Endothelial cell of umbilical vein (primary cell): ENCODE measurements at regions not wholly inside any gene's neighbourhood (a gene's known extent, or its start where the extent isn't known, plus 50 kb on each side); places are given as distances from the start of the nearest gene placed in this dataset.

ENCODE experiments used
- BruUV-seq: library from RNA; stranded (reverse); fragments of 400-500 nt; replicated peaks from 2 replicates; lab custom pipeline; 2021; lab: Mats Ljungman, UMichigan
- CTCF ChIA-PET: fragments of 300-600, 350-600 bp; sonication (Branson Sonifier 250); formaldehyde crosslinking; loops from one replicate; lab custom pipeline; 2021; ENCODE audit warnings: antibody characterized with exemption, inconsistent platforms; lab: Charles Lee
- POLR2A ChIA-PET: fragments of 300-600, 350-600 bp; sonication (Branson Sonifier 250); formaldehyde crosslinking; loops from one replicate; lab custom pipeline; 2021; ENCODE audit warnings: antibody characterized with exemption, inconsistent platforms; lab: Charles Lee
- DNase-seq: peaks from one replicate; pipeline ENCODE4 v3.0.0-alpha.2; 2011; ENCODE audit warnings: low read depth, low spot score
- FAIRE-seq: peaks from 2 replicates; lab custom pipeline; 2011; peaks lifted over from hg19 to GRCh38; lab: Jason Lieb, UNC
- H2AFZ ChIP-seq: 2 replicates; pipeline ENCODE4 v1.6.0; 2012; ENCODE audit warnings: low read depth, low read length, control low read depth, inconsistent platforms
- H3K27ac ChIP-seq: 2 replicates; pipeline ENCODE4 v1.5.1; 2011; ENCODE audit warnings: low read depth, mild to moderate bottlenecking, control low read depth, low read length, moderate library complexity; ENCODE audit not compliant: insufficient read depth
- H3K27me3 ChIP-seq, 2 experiments: 2 replicates each; pipeline versions ENCODE4 v1.6.0 to v1.6.1; 2011; ENCODE audit warnings: low read length in 2 of 2, mixed read lengths in 1 of 2; ENCODE audit not compliant: control insufficient read depth in 2 of 2, insufficient read depth in 2 of 2
- H3K36me3 ChIP-seq, 2 experiments: 2 replicates in 1 of 2; 3 replicates in 1 of 2; pipeline ENCODE4 v1.5.1; 2011; ENCODE audit warnings: low read length in 2 of 2, mild to moderate bottlenecking in 1 of 2, moderate library complexity in 1 of 2; ENCODE audit not compliant: control insufficient read depth in 2 of 2, insufficient read depth in 2 of 2; ENCODE audit errors: extremely low read depth in 1 of 2
- H3K4me1 ChIP-seq: 3 replicates; pipeline ENCODE4 v1.5.1; 2011; ENCODE audit warnings: mild to moderate bottlenecking, low read length; ENCODE audit not compliant: control insufficient read depth, insufficient read depth; ENCODE audit errors: extremely low read depth
- H3K4me2 ChIP-seq: 2 replicates; pipeline ENCODE4 v1.6.1; 2011; ENCODE audit warnings: low read length, control low read depth, mixed read lengths; ENCODE audit not compliant: insufficient read depth
- H3K4me3 ChIP-seq, 3 experiments: fragments of 200-600 bp in 1 of 3; sonication (generic), shearing (Covaris generic) in 1 of 3; replicated peaks in 1 of 3; 2 replicates each; pipeline ENCODE4 v1.5.1; 2011 to 2016; ENCODE audit warnings: control low read depth in 3 of 3, low read length in 3 of 3, mild to moderate bottlenecking in 2 of 3, inconsistent platforms in 1 of 3, low read depth in 1 of 3, moderate library complexity in 1 of 3; ENCODE audit not compliant: insufficient read depth in 1 of 3
- H3K79me2 ChIP-seq: 2 replicates; pipeline ENCODE4 v1.6.0; 2012; ENCODE audit warnings: low read length, inconsistent platforms; ENCODE audit not compliant: control insufficient read depth, insufficient read depth
- H3K9ac ChIP-seq: replicated peaks from 2 replicates; pipeline ENCODE3; 2011; ENCODE audit warnings: low read length, control low read depth; ENCODE audit not compliant: insufficient read depth; ENCODE audit errors: extremely low read depth
- H3K9me1 ChIP-seq: replicated peaks from 3 replicates; pipeline ENCODE4 v1.6.0; 2011; ENCODE audit warnings: mild to moderate bottlenecking, low read length; ENCODE audit not compliant: control insufficient read depth, insufficient read depth; ENCODE audit errors: extremely low read depth
- H3K9me3 ChIP-seq: replicated peaks from 2 replicates; pipeline ENCODE4 v1.5.1; 2012; ENCODE audit warnings: low read length, inconsistent platforms; ENCODE audit not compliant: control insufficient read depth, insufficient read depth
- H4K20me1 ChIP-seq: replicated peaks from 2 replicates; pipeline ENCODE3; 2011; ENCODE audit warnings: mild to moderate bottlenecking, low read length; ENCODE audit not compliant: control insufficient read depth, insufficient read depth; ENCODE audit errors: extremely low read depth
- GATA2 ChIP-seq: IDR thresholded peaks from 2 replicates; pipeline ENCODE4 v1.7.0; 2011; ENCODE audit warnings: low read depth, mild to moderate bottlenecking, moderate library complexity, mixed read lengths, low read length; ENCODE audit not compliant: insufficient read length, insufficient read depth
- JUN ChIP-seq: IDR thresholded peaks from 2 replicates; pipeline ENCODE4 v1.6.1; 2011; ENCODE audit warnings: borderline replicate concordance, low read depth; ENCODE audit not compliant: insufficient read length, insufficient read depth
- MAX ChIP-seq: IDR thresholded peaks from 2 replicates; pipeline ENCODE4 v1.6.1; 2011; ENCODE audit not compliant: insufficient read depth, insufficient read length
- MYC ChIP-seq: IDR thresholded peaks from one replicate; pipeline ENCODE4 v1.6.1; 2011; ENCODE audit warnings: mild to moderate bottlenecking, low read depth, low read length
- POLR2A ChIP-seq: IDR thresholded peaks from 2 replicates; pipeline ENCODE4 v1.6.1; 2012; ENCODE audit warnings: low read depth, mild to moderate bottlenecking, control low read depth, low read length
- POLR2AphosphoS5 ChIP-seq: IDR thresholded peaks from 2 replicates; pipeline ENCODE4 v1.6.1; 2012; ENCODE audit warnings: low read depth, mild to moderate bottlenecking, control low read depth, low read length, moderate library complexity; ENCODE audit not compliant: insufficient read depth
- dilution Hi-C: fragments of 300-500 bp; cut with MboI; formaldehyde crosslinking; loops from one replicate; pipeline ENCODE4 v1.15.0; 2019; ENCODE audit warnings: low sequenced_read_pairs; ENCODE audit not compliant: extremely low pct_ligation_motif_present
- intact Hi-C: fragments of 100-400 bp; cut with micrococcal nuclease; formaldehyde crosslinking; loops from one replicate; pipeline ENCODE4 v1.10.0; 2022
- TF ChIP-seq, protein P1 (sequence below), 2 donors: IDR thresholded peaks; 1 replicate in 1 of 2; 2 replicates in 1 of 2; pipeline ENCODE4 v1.5.1; 2011; ENCODE audit warnings: low read length in 2 of 2, mild to moderate bottlenecking in 2 of 2, moderate library complexity in 2 of 2, control low read depth in 1 of 2, inconsistent platforms in 1 of 2, low read depth in 1 of 2; ENCODE audit not compliant: insufficient read depth in 1 of 2; ENCODE audit errors: extremely low read depth in 1 of 2

DNA sequence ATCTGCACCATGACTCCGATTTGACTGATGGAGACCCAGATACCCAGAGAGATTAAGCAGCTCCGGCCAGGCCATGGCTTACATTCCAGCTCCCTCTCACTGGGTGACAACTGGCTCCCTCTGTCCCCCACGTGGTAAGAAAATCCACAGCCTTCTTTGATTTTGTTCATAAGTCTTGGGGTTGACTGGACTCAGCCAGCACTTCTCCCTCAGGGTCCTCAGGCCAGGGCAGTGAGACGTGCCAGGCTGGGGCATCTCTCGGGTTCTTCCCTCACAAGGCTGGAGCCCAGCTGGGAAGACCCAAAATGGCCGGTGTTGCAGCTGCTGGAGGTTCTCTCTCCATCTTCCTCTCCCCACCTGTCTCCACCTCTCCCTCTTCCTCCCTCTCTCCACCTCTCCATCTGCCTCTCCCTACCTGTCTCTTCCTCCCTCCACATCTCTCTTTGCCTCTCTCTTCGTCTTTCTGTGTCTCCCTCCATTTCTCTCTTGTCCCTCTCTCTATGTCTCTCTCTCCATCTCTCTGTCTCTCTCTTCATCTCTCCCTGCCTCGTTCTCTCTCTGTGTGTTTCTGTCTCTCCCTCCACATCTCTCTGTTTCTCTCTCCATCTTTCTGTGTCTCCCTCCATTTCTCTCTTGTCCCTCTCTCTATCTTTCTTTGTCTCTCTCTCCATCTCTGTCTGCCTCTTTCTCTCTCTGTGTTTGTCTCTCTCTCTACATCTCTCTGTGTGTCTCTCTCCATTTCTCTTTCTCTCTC is 105.3 kb downstream of the FOXL1 start:
- no peaks in the 10 kb centered on the region for H3K36me3 ChIP-seq
- no peak for FAIRE-seq
- no peak overlapping the region for H3K4me2 ChIP-seq
- ChIA-PET POLR2A (no interaction called here), CTCF (no interaction called here)
- H4K20me1 ChIP-seq, result no peaks in the 10 kb centered on the region
- H3K4me3 ChIP-seq, result no peak overlapping the region
- no peaks in the 10 kb centered on the region for H3K79me2 ChIP-seq
- dilution Hi-C loops, result no loop called here
- TF ChIP-seq MAX, result no peak
- TF ChIP-seq, protein P1, sequence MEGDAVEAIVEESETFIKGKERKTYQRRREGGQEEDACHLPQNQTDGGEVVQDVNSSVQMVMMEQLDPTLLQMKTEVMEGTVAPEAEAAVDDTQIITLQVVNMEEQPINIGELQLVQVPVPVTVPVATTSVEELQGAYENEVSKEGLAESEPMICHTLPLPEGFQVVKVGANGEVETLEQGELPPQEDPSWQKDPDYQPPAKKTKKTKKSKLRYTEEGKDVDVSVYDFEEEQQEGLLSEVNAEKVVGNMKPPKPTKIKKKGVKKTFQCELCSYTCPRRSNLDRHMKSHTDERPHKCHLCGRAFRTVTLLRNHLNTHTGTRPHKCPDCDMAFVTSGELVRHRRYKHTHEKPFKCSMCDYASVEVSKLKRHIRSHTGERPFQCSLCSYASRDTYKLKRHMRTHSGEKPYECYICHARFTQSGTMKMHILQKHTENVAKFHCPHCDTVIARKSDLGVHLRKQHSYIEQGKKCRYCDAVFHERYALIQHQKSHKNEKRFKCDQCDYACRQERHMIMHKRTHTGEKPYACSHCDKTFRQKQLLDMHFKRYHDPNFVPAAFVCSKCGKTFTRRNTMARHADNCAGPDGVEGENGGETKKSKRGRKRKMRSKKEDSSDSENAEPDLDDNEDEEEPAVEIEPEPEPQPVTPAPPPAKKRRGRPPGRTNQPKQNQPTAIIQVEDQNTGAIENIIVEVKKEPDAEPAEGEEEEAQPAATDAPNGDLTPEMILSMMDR (IDR thresholded peaks at IDR 0.05; ENCODE audit: extremely low read depth in 1 of 2, insufficient read depth in 1 of 2, low read depth in 1 of 2, low read length in 2 of 2), result no peak
- TF ChIP-seq POLR2AphosphoS5, result no peak
- no peak for TF ChIP-seq JUN
- TF ChIP-seq POLR2A, result no peak
- TF ChIP-seq MYC, result no peak
- no peak for TF ChIP-seq GATA2
- H3K9ac ChIP-seq, result no peak overlapping the region
- no peaks in the 10 kb centered on the region for H3K9me3 ChIP-seq
- no peak for DNase-seq
- H3K27me3 ChIP-seq, result no peaks in the 10 kb centered on the region
- intact Hi-C loops, result loop anchor here (5.0 kb wide), 1 partner anchor 379 kb away; no protein-coding TSS in a partner anchor
- no peak overlapping the region for H2AFZ ChIP-seq
- no peaks in the 10 kb centered on the region for H3K9me1 ChIP-seq
- BruUV-seq, result no TSS peak
- peaks cover 29% of the 10 kb centered on the region for H3K4me1 ChIP-seq
- no peak overlapping the region for H3K27ac ChIP-seq
